OCI-LY1 (cell line): ENCODE measurements at regions not wholly inside any gene's neighbourhood (a gene's known extent, or its start where the extent isn't known, plus 50 kb on each side); places are given as distances from the start of the nearest gene placed in this dataset.

Source experiments
- H2AFZ ChIP-seq: fragments of 200-600 bp; sonication (generic), shearing (Covaris generic); 2 replicates; pipeline ENCODE4 v1.6.0; 2014; ENCODE audit warnings: antibody characterized with exemption, mild to moderate bottlenecking, low read length
- H3F3A ChIP-seq: fragments of 200-600 bp; sonication (generic), shearing (Covaris generic); 2 replicates; pipeline ENCODE4 v1.6.0; 2014; ENCODE audit warnings: mild to moderate bottlenecking, antibody characterized with exemption, low read length, moderate library complexity; ENCODE audit not compliant: insufficient read depth
- H3K27ac ChIP-seq: fragments of 200-600 bp; sonication (generic); 2 replicates; pipeline ENCODE4 v1.5.1; 2014; ENCODE audit warnings: low read length, mixed run types, mild to moderate bottlenecking, low read depth; ENCODE audit not compliant: poor library complexity, severe bottlenecking
- H3K27me3 ChIP-seq: fragments of 200-600 bp; sonication (generic); 2 replicates; pipeline ENCODE4 v1.6.0; 2014; ENCODE audit warnings: antibody characterized with exemption, mild to moderate bottlenecking, low read length, moderate library complexity; ENCODE audit not compliant: insufficient read depth
- H3K36me3 ChIP-seq: fragments of 200-600 bp; sonication (generic); 2 replicates; pipeline ENCODE4 v1.6.1; 2014; ENCODE audit warnings: mild to moderate bottlenecking, antibody characterized with exemption, low read length, moderate library complexity, mixed read lengths; ENCODE audit not compliant: insufficient read depth
- H3K4me1 ChIP-seq: fragments of 200-600 bp; sonication (generic); 2 replicates; pipeline ENCODE4 v1.5.1; 2014; ENCODE audit warnings: mild to moderate bottlenecking, low read length, moderate library complexity; ENCODE audit not compliant: insufficient read depth, severe bottlenecking
- H3K4me2 ChIP-seq: fragments of 200-600 bp; sonication (generic), shearing (Covaris generic); 2 replicates; pipeline ENCODE4 v1.6.1; 2014; ENCODE audit warnings: low read length
- H3K4me3 ChIP-seq: fragments of 200-600 bp; sonication (generic); 2 replicates; pipeline ENCODE4 v1.5.1; 2014; ENCODE audit warnings: low read length, low read depth, mild to moderate bottlenecking, mixed read lengths; ENCODE audit not compliant: poor library complexity, severe bottlenecking
- H3K79me2 ChIP-seq: fragments of 200-600 bp; shearing (Covaris generic); 2 replicates; pipeline ENCODE4 v1.6.1; 2016; ENCODE audit warnings: mixed run types, low read length, mixed read lengths; ENCODE audit not compliant: insufficient read depth
- H3K9ac ChIP-seq: fragments of 200-600 bp; sonication (generic), shearing (Covaris generic); 2 replicates; pipeline ENCODE4 v1.6.1; 2014; ENCODE audit warnings: mild to moderate bottlenecking, low read length, mixed read lengths
- H3K9me2 ChIP-seq: fragments of 200-600 bp; sonication (generic), shearing (Covaris generic); 2 replicates; pipeline ENCODE4 v1.6.1; 2014; ENCODE audit warnings: low read depth, mild to moderate bottlenecking, low read length, mixed read lengths
- H3K9me3 ChIP-seq: fragments of 200-600 bp; shearing (Covaris generic); 2 replicates; pipeline ENCODE4 v1.6.1; 2014; ENCODE audit warnings: low read length, mixed read lengths
- H4K20me1 ChIP-seq: fragments of 200-600 bp; sonication (generic), shearing (Covaris generic); 2 replicates; pipeline ENCODE4 v1.6.0; 2016; ENCODE audit warnings: mild to moderate bottlenecking, low read length; ENCODE audit not compliant: insufficient read depth
- CTCF ChIP-seq: fragments of 200-600 bp; sonication (generic), shearing (Covaris generic); IDR thresholded peaks from 2 replicates; pipeline ENCODE4 v1.5.1; 2017; ENCODE audit warnings: mild to moderate bottlenecking, antibody characterized with exemption, low read length, moderate library complexity, mixed read lengths
- EZH2 ChIP-seq: fragments of 200-600 bp; sonication (generic), shearing (Covaris generic); IDR thresholded peaks from 2 replicates; pipeline ENCODE4 v1.8.0; 2017; ENCODE audit warnings: borderline replicate concordance, mixed run types, mild to moderate bottlenecking, antibody characterized with exemption, low read length, moderate library complexity, mixed read lengths

DNA sequence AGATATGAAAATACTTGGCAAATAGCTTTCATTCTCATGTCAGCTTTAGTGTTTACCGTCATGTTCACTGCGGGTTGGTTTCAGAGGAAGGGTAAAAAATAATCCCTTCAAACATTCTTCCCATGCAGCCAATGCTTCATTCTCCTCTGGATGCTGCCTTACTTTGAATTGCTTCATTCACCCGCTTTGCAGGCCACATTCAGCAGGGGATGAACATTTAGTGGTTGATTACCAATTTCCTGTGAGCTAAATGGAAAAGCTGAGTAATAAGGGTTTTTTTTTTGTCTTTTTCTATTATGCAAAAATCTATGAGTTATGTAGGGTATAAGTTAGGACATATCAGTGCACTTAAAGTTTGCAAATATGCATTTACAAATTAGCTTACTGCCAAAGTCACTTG lies 96.3 kb upstream of the MEF2C start:
- Histone ChIP-seq H3K4me2 (no peak overlapping the region), H3K27ac (no peak overlapping the region), H3K9ac (no peak overlapping the region), H3K27me3 (no peaks in the 10 kb centered on the region), H2AFZ (no peak overlapping the region), H3K4me3 (no peak overlapping the region), H3K9me3 (no peaks in the 10 kb centered on the region), H3K79me2 (no peaks in the 10 kb centered on the region), H3K4me1 (no peaks in the 10 kb centered on the region), H4K20me1 (no peaks in the 10 kb centered on the region), H3K9me2 (no peaks in the 10 kb centered on the region), H3K36me3 (no peaks in the 10 kb centered on the region), H3F3A (no peaks in the 10 kb centered on the region)
- TF ChIP-seq EZH2 (no peak), CTCF (no peak)

DNA sequence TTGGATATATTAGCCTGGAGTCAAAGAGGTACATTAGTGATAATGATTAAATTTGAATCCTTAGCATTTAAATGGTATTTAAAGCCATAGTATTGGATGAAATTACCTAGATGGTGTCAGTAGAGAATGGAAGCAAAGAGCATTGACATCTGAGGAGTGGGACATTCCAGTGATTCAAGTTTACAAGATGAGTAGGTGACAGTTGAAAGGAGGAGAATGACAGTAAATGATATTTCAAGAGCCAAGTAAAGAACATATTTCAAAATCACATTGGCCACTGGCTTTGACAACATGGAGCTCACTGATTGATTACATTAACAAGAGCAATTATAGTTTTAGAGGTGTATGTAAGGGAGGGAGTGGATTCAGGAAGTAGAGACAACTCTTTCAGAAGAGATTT lies 93.9 kb upstream of the MEF2C start:
- H2AFZ ChIP-seq: no peak overlapping the region
- H3K4me2 ChIP-seq: no peak overlapping the region
- H3F3A ChIP-seq: no peaks in the 10 kb centered on the region
- no peaks in the 10 kb centered on the region for H3K9me3 ChIP-seq
- H4K20me1 ChIP-seq: no peaks in the 10 kb centered on the region
- H3K9ac ChIP-seq: no peak overlapping the region
- H3K36me3 ChIP-seq: no peaks in the 10 kb centered on the region
- H3K27me3 ChIP-seq: no peaks in the 10 kb centered on the region
- H3K79me2 ChIP-seq: no peaks in the 10 kb centered on the region
- H3K4me3 ChIP-seq: no peak overlapping the region
- H3K27ac ChIP-seq: no peak overlapping the region
- TF ChIP-seq EZH2 (no peak), CTCF (no peak)
- no peaks in the 10 kb centered on the region; the same call in 1 of the 2 replicates for H3K9me2 ChIP-seq
- no peaks in the 10 kb centered on the region for H3K4me1 ChIP-seq

DNA sequence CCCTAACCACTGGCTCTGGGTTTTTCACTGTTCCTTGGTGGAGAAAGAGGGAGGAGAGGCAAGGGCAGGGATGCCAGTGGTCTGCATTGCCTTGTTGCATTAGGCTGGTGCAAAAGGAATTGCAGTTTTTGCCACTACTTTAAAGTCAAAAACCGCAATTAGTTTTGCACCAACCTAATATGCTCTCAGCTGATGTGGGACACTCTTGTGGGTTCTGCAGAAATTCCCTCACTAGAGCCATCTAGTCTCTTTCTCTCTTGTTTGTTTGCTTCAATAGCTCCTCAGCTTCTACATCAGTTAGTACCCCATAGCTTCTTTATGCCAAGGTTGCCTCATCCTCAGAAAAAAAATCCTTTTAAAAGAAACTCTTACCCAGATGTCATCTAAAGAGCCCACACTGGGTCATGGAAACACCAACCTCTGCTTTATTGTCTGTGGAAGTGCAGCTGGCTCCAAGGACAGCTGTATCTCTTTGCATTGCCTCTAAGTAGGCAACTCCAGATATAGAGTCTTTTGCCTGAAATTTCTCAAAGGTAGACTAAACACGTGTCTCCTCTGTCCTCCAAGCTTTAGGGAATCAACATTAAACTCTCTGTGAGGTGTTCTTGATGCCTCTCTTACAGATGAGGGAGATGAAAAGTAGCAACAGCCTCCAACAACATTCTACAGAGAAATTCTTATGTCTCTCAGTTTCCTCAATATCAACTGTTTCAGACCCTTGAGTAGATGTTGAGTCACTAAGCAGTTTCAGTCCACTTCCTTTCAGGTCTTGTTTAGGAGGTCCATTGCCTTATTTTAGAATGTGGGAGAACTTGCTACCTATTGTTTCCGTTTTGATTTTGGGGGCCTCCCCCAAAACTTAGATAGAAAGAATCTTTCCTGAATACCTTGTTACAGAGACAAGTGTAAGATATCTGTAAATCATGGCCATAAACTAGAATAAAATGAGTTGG lies 84.9 kb upstream of the MEF2C start:
- H3K4me3 ChIP-seq: no peak overlapping the region
- no peaks in the 10 kb centered on the region for H3K27me3 ChIP-seq
- no peaks in the 10 kb centered on the region for H3K9me3 ChIP-seq
- H3K79me2 ChIP-seq: no peaks in the 10 kb centered on the region
- no peak overlapping the region for H3K27ac ChIP-seq
- H3K36me3 ChIP-seq: no peaks in the 10 kb centered on the region
- H3K4me1 ChIP-seq: no peaks in the 10 kb centered on the region
- no peaks in the 10 kb centered on the region for H4K20me1 ChIP-seq
- no peak overlapping the region for H3K9ac ChIP-seq
- no peaks in the 10 kb centered on the region for H3K9me2 ChIP-seq
- TF ChIP-seq CTCF: no peak
- no peak for TF ChIP-seq EZH2
- no peaks in the 10 kb centered on the region for H3F3A ChIP-seq
- no peak overlapping the region for H3K4me2 ChIP-seq
- H2AFZ ChIP-seq: no peak overlapping the region
